ENCODE measurements at regions not wholly inside any gene's neighbourhood (a gene's known extent, or its start where the extent isn't known, plus 50 kb on each side); places are given as distances from the start of the nearest gene placed in this dataset.

DNA sequence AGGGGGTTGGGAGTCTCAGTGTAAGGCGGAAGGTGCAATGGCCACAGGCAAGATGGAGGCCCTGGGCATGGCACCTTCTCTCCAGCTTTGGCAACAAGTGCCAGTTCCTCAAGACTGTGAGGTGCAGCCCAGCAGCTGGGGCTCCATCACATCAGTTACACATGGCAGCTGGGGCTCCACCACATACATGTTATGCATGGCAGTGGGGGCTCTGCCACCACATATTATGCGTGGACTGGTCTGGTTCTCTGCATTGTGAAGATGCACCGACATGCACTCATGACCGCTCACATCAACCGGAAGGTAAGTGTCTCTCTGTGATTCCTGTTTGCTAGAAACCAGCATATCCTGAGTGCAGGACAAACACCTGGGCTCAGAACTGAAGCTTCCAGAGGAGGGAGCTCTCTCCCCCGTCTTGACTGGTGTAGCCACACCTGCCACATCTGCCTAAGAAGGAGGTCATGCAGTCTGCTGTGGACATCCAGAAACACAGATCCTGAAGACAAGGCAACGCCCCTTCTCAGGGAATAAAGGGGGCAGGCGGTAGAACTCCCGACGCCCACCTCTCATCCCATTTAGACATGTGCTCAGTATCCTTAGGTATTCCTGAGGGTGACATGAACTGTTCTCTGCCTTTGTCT is 104.1 kb upstream of the TMPRSS2 start (continued):
- TF ChIP-seq SMC3 (IDR thresholded peaks at IDR 0.05; ENCODE audit: low read length) (peak; percentile 63), IKZF4 (CRISPR knock-in tag; IDR thresholded peaks at IDR 0.05; ENCODE audit: borderline replicate concordance, low read depth, not compliant biosample characterization) (no peak), RBM39 (IDR thresholded peaks at IDR 0.05; ENCODE audit: low read depth, low read length, poor library complexity, severe bottlenecking) (no peak), ERF (CRISPR knock-in tag; IDR thresholded peaks at IDR 0.05) (0 out of 2 replicates have a peak, but pooled peaks have one; percentile 11), ZNF792 (CRISPR knock-in tag; IDR thresholded peaks at IDR 0.05) (no peak), RFX3 (CRISPR knock-in tag; IDR thresholded peaks at IDR 0.05) (no peak), FOXC1 (CRISPR knock-in tag; IDR thresholded peaks at IDR 0.05; ENCODE audit: borderline replicate concordance) (no peak; the same call in 1 of the 2 replicates), SP4 (CRISPR knock-in tag; IDR thresholded peaks at IDR 0.05) (no peak), PHF8 (CRISPR knock-in tag; IDR thresholded peaks at IDR 0.05) (no peak), SIX4 (CRISPR knock-in tag; IDR thresholded peaks at IDR 0.05) (no peak), ZNF530 (CRISPR knock-in tag; IDR thresholded peaks at IDR 0.05; ENCODE audit: low read depth) (no peak), MAF1 (CRISPR knock-in tag; IDR thresholded peaks at IDR 0.05; ENCODE audit: borderline replicate concordance) (no peak), KDM6A (CRISPR knock-in tag; IDR thresholded peaks at IDR 0.05; ENCODE audit: low read depth) (no peak), ZNF180 (CRISPR knock-in tag; IDR thresholded peaks at IDR 0.05; ENCODE audit: borderline replicate concordance, low read depth) (no peak), DNMT3B (CRISPR knock-in tag; conservative IDR thresholded peaks at IDR 0.05) (no peak), FOXK2 (IDR thresholded peaks at IDR 0.05) (no peak), FOXJ3 (CRISPR knock-in tag; IDR thresholded peaks at IDR 0.05; ENCODE audit: borderline replicate concordance) (no peak), ZNF138 (CRISPR knock-in tag; IDR thresholded peaks at IDR 0.05; ENCODE audit: low read depth) (no peak)
- TF ChIP-seq, protein P1, sequence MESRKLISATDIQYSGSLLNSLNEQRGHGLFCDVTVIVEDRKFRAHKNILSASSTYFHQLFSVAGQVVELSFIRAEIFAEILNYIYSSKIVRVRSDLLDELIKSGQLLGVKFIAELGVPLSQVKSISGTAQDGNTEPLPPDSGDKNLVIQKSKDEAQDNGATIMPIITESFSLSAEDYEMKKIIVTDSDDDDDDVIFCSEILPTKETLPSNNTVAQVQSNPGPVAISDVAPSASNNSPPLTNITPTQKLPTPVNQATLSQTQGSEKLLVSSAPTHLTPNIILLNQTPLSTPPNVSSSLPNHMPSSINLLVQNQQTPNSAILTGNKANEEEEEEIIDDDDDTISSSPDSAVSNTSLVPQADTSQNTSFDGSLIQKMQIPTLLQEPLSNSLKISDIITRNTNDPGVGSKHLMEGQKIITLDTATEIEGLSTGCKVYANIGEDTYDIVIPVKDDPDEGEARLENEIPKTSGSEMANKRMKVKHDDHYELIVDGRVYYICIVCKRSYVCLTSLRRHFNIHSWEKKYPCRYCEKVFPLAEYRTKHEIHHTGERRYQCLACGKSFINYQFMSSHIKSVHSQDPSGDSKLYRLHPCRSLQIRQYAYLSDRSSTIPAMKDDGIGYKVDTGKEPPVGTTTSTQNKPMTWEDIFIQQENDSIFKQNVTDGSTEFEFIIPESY (CRISPR knock-in tag; IDR thresholded peaks at IDR 0.05) = no peak
- TF ChIP-seq, protein P2, sequence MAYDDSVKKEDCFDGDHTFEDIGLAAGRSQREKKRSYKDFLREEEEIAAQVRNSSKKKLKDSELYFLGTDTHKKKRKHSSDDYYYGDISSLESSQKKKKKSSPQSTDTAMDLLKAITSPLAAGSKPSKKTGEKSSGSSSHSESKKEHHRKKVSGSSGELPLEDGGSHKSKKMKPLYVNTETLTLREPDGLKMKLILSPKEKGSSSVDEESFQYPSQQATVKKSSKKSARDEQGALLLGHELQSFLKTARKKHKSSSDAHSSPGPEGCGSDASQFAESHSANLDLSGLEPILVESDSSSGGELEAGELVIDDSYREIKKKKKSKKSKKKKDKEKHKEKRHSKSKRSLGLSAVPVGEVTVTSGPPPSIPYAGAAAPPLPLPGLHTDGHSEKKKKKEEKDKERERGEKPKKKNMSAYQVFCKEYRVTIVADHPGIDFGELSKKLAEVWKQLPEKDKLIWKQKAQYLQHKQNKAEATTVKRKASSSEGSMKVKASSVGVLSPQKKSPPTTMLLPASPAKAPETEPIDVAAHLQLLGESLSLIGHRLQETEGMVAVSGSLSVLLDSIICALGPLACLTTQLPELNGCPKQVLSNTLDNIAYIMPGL (CRISPR knock-in tag; IDR thresholded peaks at IDR 0.05; ENCODE audit: borderline replicate concordance in 1 of 2, low read depth in 1 of 2) = 0 out of 4 replicates have a peak, but pooled peaks of 1 of the 2 experiments have one; percentile 17
- TF ChIP-seq, protein P3, sequence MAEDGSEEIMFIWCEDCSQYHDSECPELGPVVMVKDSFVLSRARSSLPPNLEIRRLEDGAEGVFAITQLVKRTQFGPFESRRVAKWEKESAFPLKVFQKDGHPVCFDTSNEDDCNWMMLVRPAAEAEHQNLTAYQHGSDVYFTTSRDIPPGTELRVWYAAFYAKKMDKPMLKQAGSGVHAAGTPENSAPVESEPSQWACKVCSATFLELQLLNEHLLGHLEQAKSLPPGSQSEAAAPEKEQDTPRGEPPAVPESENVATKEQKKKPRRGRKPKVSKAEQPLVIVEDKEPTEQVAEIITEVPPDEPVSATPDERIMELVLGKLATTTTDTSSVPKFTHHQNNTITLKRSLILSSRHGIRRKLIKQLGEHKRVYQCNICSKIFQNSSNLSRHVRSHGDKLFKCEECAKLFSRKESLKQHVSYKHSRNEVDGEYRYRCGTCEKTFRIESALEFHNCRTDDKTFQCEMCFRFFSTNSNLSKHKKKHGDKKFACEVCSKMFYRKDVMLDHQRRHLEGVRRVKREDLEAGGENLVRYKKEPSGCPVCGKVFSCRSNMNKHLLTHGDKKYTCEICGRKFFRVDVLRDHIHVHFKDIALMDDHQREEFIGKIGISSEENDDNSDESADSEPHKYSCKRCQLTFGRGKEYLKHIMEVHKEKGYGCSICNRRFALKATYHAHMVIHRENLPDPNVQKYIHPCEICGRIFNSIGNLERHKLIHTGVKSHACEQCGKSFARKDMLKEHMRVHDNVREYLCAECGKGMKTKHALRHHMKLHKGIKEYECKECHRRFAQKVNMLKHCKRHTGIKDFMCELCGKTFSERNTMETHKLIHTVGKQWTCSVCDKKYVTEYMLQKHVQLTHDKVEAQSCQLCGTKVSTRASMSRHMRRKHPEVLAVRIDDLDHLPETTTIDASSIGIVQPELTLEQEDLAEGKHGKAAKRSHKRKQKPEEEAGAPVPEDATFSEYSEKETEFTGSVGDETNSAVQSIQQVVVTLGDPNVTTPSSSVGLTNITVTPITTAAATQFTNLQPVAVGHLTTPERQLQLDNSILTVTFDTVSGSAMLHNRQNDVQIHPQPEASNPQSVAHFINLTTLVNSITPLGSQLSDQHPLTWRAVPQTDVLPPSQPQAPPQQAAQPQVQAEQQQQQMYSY (CRISPR knock-in tag; IDR thresholded peaks at IDR 0.05) = no peak

Data from HepG2 (cell line).